ENCODE measurements at regions not wholly inside any gene's neighbourhood (a gene's known extent, or its start where the extent isn't known, plus 50 kb on each side); places are given as distances from the start of the nearest gene placed in this dataset.

DNA sequence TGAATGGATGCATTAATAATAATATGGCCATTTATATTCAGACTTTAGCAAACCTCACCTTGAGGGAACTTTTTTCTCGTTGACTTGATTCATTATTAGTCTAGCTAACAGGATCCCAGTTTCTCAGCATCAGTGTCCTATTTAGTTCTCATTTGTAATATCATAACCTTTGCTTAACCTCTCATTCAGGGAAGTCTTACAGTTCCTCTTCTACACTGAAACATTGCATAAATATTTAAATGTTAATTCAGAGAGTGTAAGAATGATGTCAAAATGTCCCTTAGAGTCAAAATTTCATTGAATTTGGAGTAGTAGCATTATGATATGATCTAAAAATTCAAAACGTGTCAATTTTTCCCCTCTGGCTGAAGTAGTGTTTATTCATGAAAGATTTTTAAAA is 650.1 kb downstream of the EFNA5 start:
- no peaks in the 10 kb centered on the region for H3K9me3 ChIP-seq
- TF ChIP-seq POLR2A (IDR thresholded peaks at IDR 0.05) (no peak), EP300 (IDR thresholded peaks at IDR 0.05) (no peak), CTCF (IDR thresholded peaks at IDR 0.05) (no peak), POLR2AphosphoS5 (IDR thresholded peaks at IDR 0.05) (no peak)
- H3K27me3 ChIP-seq = no peaks in the 10 kb centered on the region
- ATAC-seq (ENCODE audit: low FRiP score in 2 of 2) (no peak), DNase-seq (no peak)
- WGBS, 2 donors = 65 to 67% methylated on average over 2 of the region's 2 CpGs
- no peak overlapping the region for H3K4me3 ChIP-seq
- no peaks in the 10 kb centered on the region for H3K36me3 ChIP-seq
- no peaks in the 10 kb centered on the region for H3K4me1 ChIP-seq
- no peak overlapping the region for H3K27ac ChIP-seq

DNA sequence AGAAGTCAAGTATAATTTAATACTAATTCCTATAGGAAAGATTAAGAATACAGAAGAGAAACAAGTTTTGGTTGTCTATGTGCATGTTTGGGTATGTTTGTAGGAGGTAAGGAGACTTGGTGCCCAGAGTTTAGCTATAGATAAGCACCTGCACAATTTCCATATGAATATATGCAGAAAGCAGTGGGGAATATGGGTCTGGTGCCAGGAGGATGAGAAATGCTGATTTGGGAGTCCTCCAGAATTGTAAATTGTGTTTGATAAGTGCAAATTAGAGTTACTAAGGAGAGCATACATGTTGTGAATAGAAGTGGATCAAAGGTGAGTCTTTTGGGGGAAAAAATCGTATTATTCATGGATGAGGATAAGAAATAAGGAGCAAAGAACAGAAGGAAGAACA is 653.1 kb downstream of the EFNA5 start:
- Histone ChIP-seq H3K27me3 (no peaks in the 10 kb centered on the region), H3K9me3 (no peaks in the 10 kb centered on the region), H3K36me3 (no peaks in the 10 kb centered on the region), H3K4me1 (no peaks in the 10 kb centered on the region), H3K4me3 (no peak overlapping the region), H3K27ac (no peak overlapping the region)
- no peak for TF ChIP-seq EP300 (IDR thresholded peaks at IDR 0.05)
- TF ChIP-seq POLR2A (IDR thresholded peaks at IDR 0.05) = no peak
- TF ChIP-seq POLR2AphosphoS5 (IDR thresholded peaks at IDR 0.05) = no peak
- no peak for TF ChIP-seq CTCF (IDR thresholded peaks at IDR 0.05)
- WGBS, 2 donors = 68 to 78% methylated on average over 1 of the region's 1 CpG
- DNase-seq (no peak), ATAC-seq (ENCODE audit: low FRiP score in 2 of 2) (no peak)

GRCh38 chr5:107012371-107012770 is 658.4 kb downstream of the EFNA5 start:
- Histone ChIP-seq H3K4me1 (no peaks in the 10 kb centered on the region), H3K27ac (no peak overlapping the region), H3K27me3 (no peaks in the 10 kb centered on the region), H3K36me3 (no peaks in the 10 kb centered on the region), H3K9me3 (no peaks in the 10 kb centered on the region), H3K4me3 (no peak overlapping the region)
- ATAC-seq (ENCODE audit: low FRiP score in 2 of 2) (no peak), DNase-seq (no peak)
- 61 to 80% methylated on average over 10 of the region's 10 CpGs for WGBS, 2 donors
- TF ChIP-seq POLR2A (IDR thresholded peaks at IDR 0.05) (no peak), EP300 (IDR thresholded peaks at IDR 0.05) (no peak), CTCF (IDR thresholded peaks at IDR 0.05) (no peak), POLR2AphosphoS5 (IDR thresholded peaks at IDR 0.05) (no peak)

DNA sequence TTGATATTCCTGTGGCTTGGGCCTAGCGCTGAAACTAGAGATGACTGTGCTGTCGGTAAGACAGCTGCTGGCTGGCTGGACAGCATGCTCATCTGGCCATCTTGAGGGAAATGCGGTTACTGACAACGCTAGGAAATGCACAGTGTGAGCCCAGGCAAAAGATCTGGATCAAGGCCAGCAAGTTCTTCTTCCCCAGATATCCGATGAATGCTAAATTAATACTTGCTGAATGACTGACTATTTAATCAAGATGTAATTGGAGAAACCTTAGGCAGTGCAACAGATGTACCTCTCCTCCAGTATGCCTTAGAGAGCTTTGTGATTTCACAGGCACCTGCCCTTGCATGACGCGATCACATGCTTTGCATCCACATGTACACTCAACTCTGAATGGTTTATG is 659.1 kb downstream of the EFNA5 start:
- WGBS, 2 donors = 90 to 91% methylated on average over 7 of the region's 7 CpGs
- DNase-seq = no peak
- Histone ChIP-seq H3K36me3 (no peaks in the 10 kb centered on the region), H3K27me3 (no peaks in the 10 kb centered on the region), H3K4me1 (no peaks in the 10 kb centered on the region), H3K4me3 (no peak overlapping the region), H3K27ac (no peak overlapping the region), H3K9me3 (no peaks in the 10 kb centered on the region)
- TF ChIP-seq POLR2A (IDR thresholded peaks at IDR 0.05) (no peak), CTCF (IDR thresholded peaks at IDR 0.05) (no peak), POLR2AphosphoS5 (IDR thresholded peaks at IDR 0.05) (no peak), EP300 (IDR thresholded peaks at IDR 0.05) (no peak)
- ATAC-seq (ENCODE audit: low FRiP score in 2 of 2) = no peak

- TF ChIP-seq CTCF (IDR thresholded peaks at IDR 0.05) = no peak
- TF ChIP-seq POLR2A (IDR thresholded peaks at IDR 0.05) = no peak
- no peak for TF ChIP-seq EP300 (IDR thresholded peaks at IDR 0.05)
- Histone ChIP-seq H3K36me3 (no peaks in the 10 kb centered on the region), H3K27me3 (no peaks in the 10 kb centered on the region), H3K27ac (no peak overlapping the region), H3K9me3 (no peaks in the 10 kb centered on the region), H3K4me3 (no peak overlapping the region), H3K4me1 (no peaks in the 10 kb centered on the region)
- DNase-seq (no peak), ATAC-seq (ENCODE audit: low FRiP score in 2 of 2) (no peak)
- 85 to 88% methylated on average over 6 of the region's 6 CpGs for WGBS, 2 donors
Measured at GRCh38 chr5:107010060-107010459, 660.7 kb downstream of the EFNA5 start.
